ENCODE measurements at regions not wholly inside any gene's neighbourhood (a gene's known extent, or its start where the extent isn't known, plus 50 kb on each side); places are given as distances from the start of the nearest gene placed in this dataset.

GRCh38 chr2:129689653-129690448 lies 289.6 kb upstream of the RAB6C start:
- intact Hi-C loops (cut with DNase I) = no loop called here
- DNase-seq (ENCODE audit: low spot score) (no peak), ATAC-seq (no peak)

- no peak for ATAC-seq
- intact Hi-C loops (cut with DNase I) = no loop called here
- DNase-seq (ENCODE audit: low spot score) = no peak
These were observed 284.0 kb upstream of the RAB6C start for GRCh38 chr2:129695496-129695895.

- intact Hi-C loops (cut with DNase I) = no loop called here
- ATAC-seq (no peak), DNase-seq (ENCODE audit: low spot score) (no peak)
These were observed 280.9 kb upstream of the RAB6C start for GRCh38 chr2:129698593-129698992.

GRCh38 chr2:129699781-129700573 lies 279.5 kb upstream of the RAB6C start:
- no peak for DNase-seq (ENCODE audit: low spot score)

GRCh38 chr2:129702416-129703176 lies 276.9 kb upstream of the RAB6C start:
- DNase-seq (ENCODE audit: low spot score) = no peak
- ATAC-seq = no peak
- intact Hi-C loops (cut with DNase I) = no loop called here

More at GRCh38 chr2:129699781-129700573, 279.5 kb upstream of the RAB6C start:
- intact Hi-C loops (cut with DNase I) = no loop called here
- no peak for ATAC-seq

- ATAC-seq = no peak
- no peak for DNase-seq (ENCODE audit: low spot score)
- intact Hi-C loops (cut with DNase I) = no loop called here
These were observed 274.4 kb upstream of the RAB6C start for GRCh38 chr2:129705085-129705484.

- no peak for DNase-seq (ENCODE audit: low spot score)
- intact Hi-C loops (cut with DNase I) = no loop called here
These were observed 271.7 kb upstream of the RAB6C start for GRCh38 chr2:129707800-129708199.

GRCh38 chr2:129708221-129708967 lies 271.1 kb upstream of the RAB6C start:
- ATAC-seq (no peak), DNase-seq (ENCODE audit: low spot score) (no peak)

More at GRCh38 chr2:129707800-129708199, 271.7 kb upstream of the RAB6C start:
- no peak for ATAC-seq

GRCh38 chr2:129709001-129709955 lies 270.2 kb upstream of the RAB6C start:
- ATAC-seq = no peak
- DNase-seq (ENCODE audit: low spot score) = no peak
- intact Hi-C loops (cut with DNase I) = no loop called here

More at GRCh38 chr2:129708221-129708967, 271.1 kb upstream of the RAB6C start:
- intact Hi-C loops (cut with DNase I) = no loop called here

GRCh38 chr2:129709956-129710598 lies 269.4 kb upstream of the RAB6C start:
- intact Hi-C loops (cut with DNase I) = no loop called here
- ATAC-seq (no peak), DNase-seq (ENCODE audit: low spot score) (no peak)

- ATAC-seq (no peak), DNase-seq (ENCODE audit: low spot score) (no peak)
- intact Hi-C loops (cut with DNase I) = no loop called here
These were observed 268.6 kb upstream of the RAB6C start for GRCh38 chr2:129710670-129711495.

- intact Hi-C loops (cut with DNase I) = no loop called here
- DNase-seq (ENCODE audit: low spot score) (no peak), ATAC-seq (no peak)
These were observed 267.4 kb upstream of the RAB6C start for GRCh38 chr2:129711816-129712675.

- intact Hi-C loops (cut with DNase I) = no loop called here
- ATAC-seq (no peak), DNase-seq (ENCODE audit: low spot score) (no peak)
These were observed 266.8 kb upstream of the RAB6C start for GRCh38 chr2:129712676-129712985.

- intact Hi-C loops (cut with DNase I) = no loop called here
- no peak for ATAC-seq
- no peak for DNase-seq (ENCODE audit: low spot score)
These were observed 266.1 kb upstream of the RAB6C start for GRCh38 chr2:129713337-129713736.

GRCh38 chr2:129716781-129717559 lies 262.5 kb upstream of the RAB6C start:
- DNase-seq (ENCODE audit: low spot score) (no peak), ATAC-seq (no peak)
- intact Hi-C loops (cut with DNase I) = no loop called here

All from sciatic nerve (tissue), 2 donors.